ENCODE measurements at regions not wholly inside any gene's neighbourhood (a gene's known extent, or its start where the extent isn't known, plus 50 kb on each side); places are given as distances from the start of the nearest gene placed in this dataset.

DNA sequence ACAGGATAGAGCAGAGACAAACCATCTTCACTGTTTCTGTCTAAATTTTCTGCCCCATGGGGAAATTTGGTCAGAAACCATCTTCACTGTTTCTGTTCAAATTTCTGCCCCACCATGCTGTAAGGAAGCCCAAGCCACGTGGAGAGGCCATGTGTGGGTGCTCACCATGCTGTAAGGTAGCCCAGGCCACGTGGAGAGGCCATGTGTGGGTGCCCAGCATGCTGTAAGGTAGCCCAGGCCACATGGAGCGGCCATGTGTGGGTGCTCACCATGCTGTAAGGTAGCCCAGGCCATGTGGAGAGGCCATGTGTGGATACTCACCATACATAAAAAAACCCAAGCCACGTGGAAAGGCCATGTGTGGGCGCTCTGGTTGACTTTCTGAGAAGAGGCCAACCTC lies 1088.7 kb upstream of the AUTS2 start:
- DNase-seq, result no peak

DNA sequence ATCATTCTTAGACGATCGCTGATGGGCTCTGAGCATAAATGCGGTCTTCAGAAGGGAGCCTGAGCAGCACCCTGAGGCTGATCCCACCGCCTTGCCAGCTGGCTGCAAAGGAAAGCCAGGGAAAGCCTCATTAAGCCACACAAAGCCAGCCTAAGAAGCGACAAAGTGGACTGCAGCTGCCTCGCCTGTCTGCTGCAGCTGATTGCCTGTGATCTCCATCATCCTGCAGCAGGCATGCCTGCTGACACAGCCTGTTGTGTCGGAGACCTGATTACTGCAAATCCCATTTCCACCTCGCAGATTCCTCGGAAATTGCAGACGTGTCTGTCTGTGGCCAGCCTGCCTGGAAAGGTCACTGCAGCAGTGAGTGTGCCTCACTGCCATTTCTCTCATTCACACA lies 1087.0 kb upstream of the AUTS2 start:
- no peak for DNase-seq

DNA sequence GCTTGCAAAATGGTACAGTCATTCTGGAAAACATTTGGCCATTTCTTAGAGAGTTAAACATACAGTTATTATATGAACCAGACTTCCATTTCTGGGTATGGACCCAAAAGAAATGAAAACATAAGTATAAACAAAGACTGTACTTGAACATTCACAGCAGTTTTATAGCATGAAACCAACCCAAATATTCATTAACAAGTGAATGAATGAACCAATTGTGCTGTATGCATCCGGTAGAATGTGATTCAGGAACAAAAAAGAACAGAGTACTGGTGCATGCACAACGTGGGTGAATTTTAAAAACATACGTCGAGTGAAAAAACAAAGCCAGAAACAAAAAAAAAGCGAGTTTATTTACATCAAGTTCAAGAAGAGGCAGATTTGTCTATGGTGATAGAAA lies 1085.8 kb upstream of the AUTS2 start:
- DNase-seq, result no peak

DNA sequence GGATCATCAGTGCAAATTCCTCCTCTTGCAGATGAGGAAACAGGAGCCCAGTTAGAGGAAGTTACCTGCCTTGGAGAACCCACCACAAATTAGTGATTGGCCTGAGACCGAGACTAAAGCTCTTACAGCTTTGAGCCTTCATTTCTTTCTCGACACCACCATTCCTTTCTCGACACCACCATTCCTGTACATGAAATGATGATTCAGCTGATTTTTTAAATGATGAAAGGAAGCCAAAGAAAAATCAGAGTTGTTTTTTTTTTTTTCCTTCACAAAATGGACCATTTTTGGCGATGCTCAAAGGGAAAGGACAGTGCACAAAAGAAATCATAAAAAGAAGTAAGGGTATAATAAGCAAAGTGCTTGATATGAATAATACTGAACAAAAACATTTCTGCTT lies 1080.2 kb upstream of the AUTS2 start:
- DNase-seq, result no peak

DNA sequence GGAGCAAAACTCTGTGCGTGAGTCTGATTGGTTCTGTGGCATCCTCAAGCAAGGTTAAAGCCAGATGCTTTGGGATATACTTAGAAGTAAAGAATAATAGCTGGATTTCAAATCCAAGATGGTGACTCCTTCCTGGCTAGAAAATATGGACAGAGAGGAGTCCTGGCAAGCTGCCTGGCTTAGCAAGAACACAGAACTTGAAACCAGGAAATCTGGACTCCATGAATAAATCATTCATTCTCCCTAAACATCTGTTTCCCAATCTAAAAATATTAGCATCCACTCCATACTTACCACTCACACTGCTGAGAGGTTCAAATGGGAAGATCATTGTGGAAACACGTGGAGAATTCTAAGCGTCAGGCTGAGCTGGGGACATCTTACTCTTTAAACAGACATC lies 1074.1 kb upstream of the AUTS2 start:
- DNase-seq, result no peak

DNA sequence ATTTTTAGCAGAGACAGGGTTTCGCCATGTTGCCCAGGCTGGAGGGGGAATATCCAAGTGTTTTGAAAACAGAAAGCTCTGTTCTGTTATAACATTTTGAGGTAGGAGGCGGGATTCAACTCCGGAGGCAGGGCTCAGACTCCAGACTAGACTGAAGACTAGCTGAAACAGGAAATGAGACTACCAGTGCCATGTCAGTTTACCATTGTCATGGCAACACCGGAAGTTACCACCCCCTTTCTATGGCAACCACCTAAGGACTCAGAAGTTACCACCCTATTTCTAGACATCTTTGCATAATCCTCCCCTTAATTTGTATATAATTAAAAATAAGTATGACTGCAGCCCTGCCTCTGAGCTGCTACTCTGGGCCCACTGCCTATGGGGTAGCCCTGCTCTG lies 1069.1 kb upstream of the AUTS2 start:
- DNase-seq, result no peak

DNA sequence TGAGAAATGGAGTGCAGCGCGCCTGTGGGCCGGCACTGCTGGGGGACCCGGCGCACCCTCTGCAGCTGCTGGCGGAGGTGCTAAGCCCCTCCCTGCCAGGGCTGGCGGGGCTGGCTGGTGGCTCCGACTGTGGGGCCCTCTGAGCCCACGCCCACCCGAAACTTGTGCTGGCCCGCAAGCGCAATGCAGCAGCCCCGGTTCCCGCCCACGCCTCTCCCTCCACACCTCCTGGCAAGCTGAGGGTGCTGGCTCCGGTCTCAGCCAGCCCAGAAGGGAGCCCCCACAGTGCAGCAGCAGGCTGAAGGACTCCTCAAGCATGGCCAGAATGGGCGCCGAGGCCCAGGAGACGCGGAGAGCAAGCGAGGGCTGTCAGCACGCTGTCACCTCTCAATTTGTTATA lies 1063.0 kb upstream of the AUTS2 start:
- no peak for DNase-seq

DNA sequence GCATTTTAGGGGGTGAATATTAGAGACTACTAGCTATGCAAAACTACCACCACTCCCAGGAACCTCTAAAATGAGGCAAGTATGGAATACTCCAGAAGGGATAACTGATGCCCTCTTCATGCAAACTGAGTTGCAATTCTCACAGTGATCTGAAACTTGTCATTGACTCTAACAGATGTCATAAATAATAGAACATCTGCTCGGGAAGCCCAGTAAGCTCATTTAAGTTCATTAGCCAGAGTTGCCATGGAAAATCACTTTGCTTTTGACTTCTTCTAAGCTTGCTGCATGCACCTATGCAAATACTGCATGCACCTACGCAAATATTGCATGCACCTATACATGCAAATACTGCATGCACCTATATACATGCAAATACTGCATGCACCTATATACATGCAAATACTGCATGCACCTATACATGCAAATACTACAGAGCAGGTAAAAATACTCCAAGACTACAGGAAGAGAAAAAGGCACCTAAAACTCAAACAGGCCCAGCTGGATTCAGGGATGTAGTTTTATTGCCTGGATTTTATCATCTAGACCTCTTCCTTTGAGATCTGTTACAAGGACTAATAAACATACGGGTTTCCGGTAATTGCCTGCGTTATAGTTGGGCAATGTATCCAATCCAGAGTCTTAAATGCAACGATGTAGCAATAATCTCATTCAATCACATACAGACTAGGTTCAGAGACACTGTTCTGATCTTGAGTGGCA lies 1061.1 kb upstream of the AUTS2 start:
- DNase-seq, result no peak

DNA sequence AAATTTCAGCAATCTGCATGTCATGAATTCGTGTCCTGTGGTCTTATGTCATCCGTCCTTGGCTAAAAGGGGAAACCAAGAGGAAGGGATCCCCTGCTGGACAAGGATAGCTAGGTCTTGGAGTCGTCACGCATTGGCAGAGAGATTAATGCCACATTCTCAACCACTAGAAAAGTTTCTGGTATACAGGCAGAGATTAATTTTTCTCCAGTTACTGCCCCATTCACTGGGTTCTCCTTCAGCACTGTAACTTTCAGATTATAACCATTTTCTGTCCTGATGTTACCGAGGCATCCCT lies 1060.6 kb upstream of the AUTS2 start:
- no peak for DNase-seq

DNA sequence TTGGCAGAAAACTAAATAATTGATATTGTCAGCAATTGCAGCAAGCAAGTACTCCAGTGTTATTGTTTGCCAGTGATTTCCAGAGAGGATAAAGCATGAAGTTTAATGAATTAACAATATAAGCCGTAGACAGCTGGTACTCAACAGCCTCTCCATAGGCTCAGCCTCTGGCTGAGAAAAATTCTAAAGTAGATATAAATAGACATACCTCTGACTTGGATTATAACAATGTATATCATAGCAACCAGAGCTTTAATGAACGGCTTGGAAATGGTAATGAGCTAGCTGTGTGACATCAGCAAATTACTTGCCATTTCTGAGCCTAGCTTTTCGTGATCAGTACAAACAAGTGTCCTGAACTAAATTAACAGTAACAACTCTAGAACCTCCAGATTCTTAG lies 1055.4 kb upstream of the AUTS2 start:
- DNase-seq, result no peak

DNA sequence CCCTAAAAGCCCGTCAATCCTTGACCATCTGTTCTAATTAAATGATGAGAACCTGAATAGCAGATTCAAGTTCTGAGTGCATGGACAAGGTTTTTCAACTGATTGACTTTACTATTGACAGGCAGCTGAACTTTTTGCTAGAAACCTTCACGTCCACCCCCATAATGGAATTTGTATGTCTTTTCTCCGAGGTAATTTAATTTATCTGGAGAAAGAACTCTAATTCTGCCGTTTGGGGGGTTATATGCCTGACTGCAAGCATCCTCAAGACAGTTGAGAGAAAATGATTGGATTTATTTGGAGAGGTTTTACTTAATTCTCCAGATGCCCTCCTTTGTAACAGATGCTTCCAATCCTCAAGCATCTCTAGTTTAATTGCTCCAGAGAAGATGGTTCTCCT lies 1053.4 kb upstream of the AUTS2 start:
- DNase-seq, result no peak

DNA sequence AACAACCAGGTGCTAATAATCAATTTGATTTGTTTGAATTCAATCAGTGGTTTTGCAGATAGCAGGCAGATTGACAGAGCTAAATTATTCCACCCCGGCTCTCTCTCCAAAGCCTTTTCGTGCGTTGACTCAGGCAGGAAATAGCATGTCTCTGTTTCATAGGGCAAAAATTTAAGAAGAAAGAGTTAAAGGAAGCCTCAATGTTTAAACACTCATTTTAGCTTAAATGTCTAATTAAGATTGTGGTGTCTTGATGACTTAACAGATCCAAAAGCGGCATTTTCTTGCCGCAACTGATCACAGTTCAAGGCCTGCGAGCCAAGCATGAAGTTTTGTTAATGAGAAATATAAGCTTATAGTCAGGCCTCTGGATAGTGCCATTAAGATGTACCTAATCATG lies 1051.1 kb upstream of the AUTS2 start:
- no peak for DNase-seq

DNA sequence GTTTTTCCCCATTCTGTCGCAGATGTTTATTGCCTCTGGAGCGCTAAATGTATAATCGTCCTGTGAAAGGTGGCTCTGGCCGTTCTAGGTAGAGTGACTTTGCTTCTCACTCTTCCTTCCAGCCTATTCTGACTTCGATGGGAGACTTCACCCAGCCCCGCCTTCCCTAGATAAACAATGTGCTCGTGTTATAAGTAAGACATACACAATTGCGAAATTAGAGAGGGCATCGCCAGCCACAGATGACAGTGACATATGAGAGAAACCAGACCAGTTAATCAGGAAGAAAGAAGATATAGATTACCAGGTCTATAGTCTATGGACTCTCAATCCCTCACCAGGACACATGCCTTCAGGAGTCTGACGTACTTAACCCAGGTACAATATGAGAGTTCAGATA lies 1050.5 kb upstream of the AUTS2 start:
- no peak for DNase-seq

DNA sequence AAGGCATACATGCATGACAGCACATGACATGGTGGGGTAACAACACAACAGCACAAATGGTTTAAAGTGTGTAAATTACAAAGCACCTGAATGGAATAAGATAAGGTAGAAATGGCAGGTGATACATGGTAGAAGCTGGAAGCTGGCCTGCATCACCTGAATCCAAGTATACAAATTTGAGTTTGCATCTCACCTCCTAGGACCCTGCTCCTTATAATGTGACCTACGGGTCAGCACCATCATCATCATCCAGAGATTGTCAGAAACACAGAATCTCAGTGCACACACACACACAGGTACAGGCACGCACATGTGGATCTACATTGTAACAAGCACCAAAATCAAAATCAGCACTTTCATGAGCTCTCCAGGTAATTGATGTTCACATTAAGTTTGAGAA lies 1048.2 kb upstream of the AUTS2 start:
- no peak for DNase-seq

DNA sequence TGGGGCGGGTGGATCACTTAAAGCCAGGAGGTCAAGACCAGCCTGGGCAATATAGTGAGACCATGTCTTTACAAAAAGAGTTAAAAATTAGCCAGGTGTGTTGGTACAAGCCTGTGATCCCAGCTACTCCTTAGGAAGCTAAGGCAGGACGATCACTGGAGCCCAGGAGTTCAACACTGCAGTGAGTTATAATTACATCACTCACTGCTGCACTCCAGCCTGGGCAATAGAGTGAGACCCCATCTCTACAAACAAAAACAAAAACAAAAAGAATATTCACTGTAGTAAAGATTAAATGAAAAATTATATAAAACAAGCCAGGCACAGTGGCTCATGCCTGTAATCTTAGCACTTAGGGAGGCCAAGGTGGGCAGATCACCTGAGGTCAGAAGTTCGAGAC lies 1047.6 kb upstream of the AUTS2 start:
- no peak for DNase-seq

DNA sequence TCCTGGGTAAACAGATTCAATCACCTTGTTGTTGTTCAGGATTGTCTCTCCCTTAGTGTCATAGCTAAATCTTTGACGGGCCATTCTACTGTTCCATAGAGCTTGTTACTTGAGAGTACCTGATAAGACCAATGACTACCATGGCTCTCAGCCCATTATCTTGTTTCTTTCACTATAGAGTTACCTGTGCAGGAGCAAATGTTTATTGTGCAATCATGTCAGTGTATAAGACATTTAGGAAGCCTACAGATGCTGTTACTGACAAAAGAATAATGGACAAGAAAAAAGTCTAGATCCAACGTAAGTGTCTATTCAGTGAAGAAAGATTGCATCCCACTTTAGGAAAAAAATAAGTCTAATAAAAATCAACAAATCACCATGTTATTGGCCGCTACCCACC lies 1041.7 kb upstream of the AUTS2 start:
- no peak for DNase-seq

DNA sequence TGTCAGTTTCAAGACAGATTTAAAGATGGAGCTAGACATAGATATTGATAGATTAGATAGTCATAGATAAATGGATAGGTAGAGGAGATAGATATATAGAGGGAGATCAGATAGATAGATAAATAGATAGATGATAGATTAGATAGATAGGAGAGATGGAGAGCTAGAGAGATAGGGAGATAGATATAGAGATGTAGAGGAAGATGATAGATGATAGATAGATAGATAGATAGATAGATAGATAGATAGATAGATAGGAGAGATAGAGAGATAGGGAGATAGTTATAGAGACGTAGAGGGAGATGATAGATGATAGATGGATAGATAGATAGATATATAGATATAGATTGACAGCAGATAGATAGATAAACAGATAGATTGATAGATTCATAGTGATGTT lies 1038.8 kb upstream of the AUTS2 start:
- no peak for DNase-seq

DNA sequence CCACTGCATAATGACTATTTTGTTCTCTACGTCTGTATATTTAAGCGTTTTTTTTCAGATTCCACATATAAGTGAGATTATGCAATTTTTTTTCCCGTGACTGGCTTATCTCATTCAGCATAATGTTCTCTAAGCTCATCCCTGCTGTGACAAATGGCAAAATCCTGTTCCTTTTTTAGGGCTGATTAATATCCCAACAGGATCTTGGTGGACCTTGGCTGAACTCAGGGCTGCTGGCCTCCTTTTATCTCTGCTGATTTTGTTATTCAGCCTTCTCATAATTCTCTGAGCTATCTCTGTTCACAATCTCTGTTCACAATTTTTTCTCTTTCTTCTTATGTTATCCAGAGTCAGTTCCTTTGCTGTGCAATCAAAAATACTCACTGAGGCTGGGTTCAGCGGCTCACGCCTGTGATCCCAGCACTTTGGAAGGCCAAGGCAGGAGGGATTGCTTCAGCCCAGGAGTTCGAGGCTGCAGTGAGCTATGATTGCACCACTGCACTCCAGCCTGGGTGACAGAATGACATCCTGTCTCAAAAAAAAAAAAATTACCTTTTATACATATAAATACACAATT lies 1035.9 kb upstream of the AUTS2 start:
- no peak for DNase-seq

DNA sequence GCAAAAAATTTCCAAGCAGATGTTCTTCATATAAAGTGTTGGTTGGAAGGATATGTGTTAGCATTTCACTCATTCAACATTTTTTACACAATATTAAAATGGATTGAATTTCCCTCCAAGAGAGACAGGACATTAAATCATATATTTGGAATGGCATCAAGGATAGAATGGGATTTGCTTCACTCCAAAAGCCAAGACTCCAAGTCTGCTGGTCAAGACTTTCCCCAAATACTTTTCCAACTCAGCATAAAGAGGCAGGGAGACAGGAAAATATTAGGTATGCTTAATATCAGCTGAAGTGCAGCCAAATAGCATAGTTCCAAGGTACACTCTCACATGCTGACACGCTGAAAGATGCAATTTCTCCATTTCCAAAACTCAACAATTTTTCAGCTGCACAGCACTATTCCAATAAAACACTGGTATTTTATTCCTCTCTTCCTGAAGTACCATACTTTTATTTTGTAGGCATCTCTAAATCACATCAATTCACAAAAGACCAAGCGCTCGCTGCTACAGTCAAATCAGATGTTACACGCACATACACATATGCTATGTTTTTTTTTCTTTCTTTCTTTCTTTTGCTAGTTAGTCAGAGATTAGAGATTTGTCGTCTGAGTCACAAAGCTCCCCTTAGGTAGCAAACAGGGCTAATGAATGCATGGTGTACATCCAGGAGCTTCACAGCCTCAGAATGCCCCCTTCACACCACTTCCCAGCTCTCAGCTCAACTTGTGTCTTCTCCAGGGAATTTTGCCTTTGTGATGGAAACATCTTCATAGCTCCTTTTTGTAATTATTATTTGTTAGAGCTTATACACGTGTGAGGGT lies 1033.8 kb upstream of the AUTS2 start:
- DNase-seq, result no peak

DNA sequence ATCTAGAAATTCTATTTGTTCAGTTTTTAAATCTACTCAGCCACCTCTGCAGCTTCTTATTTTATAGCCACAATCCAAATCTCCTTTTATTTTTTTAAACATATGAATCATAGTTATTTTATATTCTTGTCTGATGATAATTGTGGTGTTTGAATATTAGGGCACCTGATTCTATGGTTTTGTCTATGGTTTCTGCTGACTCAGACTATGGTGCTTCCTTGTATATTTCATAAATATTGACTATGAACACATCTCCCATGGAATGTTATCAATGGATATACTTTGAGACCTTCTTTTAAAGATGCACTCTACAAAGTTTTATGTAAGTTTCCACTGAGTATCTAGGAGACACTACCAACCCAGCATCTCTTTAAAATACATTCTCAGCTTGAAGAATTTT lies 1027.0 kb upstream of the AUTS2 start:
- no peak for DNase-seq

DNA sequence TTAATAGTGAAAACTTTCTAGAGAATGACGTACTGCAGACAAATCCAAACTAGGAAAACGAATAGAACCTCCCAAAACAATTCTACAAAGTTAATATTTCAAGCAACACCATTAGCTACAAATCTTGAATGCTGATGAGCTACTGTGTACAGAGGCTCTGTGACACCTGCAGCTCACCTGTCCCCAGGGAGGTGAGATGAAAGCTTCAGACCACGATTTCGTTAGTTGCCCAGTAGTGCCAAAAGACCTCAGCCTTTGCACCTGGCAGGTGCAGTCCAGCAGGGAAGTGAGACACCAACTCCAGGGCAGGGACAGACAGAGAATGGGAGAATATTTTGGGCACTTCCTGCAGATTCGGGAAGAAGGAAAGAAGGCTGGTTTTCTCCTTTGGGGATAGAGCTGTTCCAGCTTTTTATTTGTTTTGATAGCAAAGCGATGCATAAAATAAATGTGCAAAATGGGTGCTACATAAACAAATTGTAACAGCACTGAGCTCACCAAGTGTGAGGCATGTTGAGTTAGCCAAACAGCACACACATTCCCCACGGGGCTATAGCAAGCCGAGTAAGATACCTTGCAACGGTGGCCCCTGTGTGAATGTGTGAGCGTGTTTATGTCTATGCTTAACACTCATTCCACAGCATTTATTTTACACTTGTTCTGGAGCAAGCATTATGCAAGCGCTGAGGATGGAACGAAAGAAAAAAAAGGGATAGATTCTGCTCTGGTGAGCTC lies 1024.8 kb upstream of the AUTS2 start:
- DNase-seq, result no peak

DNA sequence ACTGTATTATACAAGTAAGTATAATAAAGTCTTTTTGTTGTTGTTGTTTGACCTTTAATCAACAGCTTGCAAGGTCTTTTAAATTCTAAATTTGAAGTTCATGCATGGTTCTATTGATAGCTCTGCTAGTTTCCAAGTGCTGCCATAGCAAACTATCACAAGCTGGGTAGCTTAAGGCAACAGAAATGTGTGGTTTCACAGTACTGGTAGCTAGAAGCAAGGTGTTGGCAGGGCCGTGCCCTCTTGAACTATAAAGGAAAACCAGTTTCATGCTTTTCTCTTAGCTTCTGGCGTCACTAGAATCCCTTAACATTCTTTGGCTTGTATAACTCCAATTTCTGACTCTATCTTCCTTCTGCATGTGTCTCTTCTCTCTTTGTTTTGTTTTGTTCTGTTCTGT lies 1021.9 kb upstream of the AUTS2 start:
- no peak for DNase-seq

DNA sequence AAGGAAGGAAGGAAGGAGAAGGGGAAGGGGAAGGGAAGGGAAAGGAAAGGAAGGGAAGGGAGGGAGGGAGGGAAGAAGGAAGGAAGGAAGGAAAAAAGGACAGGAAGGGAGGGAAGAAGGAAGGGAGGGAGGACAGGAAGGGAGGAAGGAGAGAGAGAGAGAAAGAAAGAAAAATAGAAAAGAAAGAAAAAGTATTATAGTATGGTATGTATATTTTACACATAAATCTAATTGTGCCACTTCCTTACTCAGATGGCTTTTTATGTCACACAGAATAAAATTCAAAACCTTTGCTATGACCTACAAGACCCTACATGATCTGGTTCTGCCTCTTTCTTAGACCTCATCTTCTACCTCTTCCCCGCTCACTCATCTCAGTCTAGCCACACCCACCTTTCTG lies 1016.9 kb upstream of the AUTS2 start:
- no peak for DNase-seq

DNA sequence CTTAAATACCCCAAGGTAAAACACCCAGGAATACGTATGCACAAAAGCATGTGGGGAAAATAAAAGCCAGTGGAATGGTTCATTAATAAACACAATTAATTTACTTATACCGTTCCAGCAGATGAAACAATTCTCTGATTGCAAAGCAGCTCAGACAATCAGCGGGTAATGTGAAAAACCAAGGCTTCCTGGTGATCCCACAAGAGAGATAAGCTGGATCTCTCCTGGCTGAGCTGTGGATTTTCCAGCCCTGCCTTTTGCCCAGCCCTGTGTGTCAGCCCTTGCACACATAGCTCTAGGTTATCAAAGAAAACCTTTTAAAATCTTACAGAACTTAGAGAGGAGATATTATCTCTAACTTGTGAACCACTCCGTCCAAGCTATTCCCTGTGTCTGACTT lies 1010.7 kb upstream of the AUTS2 start:
- no peak for DNase-seq

Data from CD4-positive, alpha-beta T cell treated with Interleukin-17A for 1 hour (primary cell).